Endothelial cell (in vitro differentiated cells): ENCODE measurements at regions not wholly inside any gene's neighbourhood (a gene's known extent, or its start where the extent isn't known, plus 50 kb on each side); places are given as distances from the start of the nearest gene placed in this dataset.

ENCODE experiments used
- DNase-seq: peaks from one replicate; pipeline ENCODE4 v3.0.0; 2021; ENCODE audit warnings: low spot score
- H3K27ac Mint-ChIP-seq: one replicate; pipeline ENCODE4 v1.8.0; 2021; ENCODE audit warnings: mixed read lengths, inconsistent platforms; ENCODE audit not compliant: unreplicated experiment
- H3K27me3 Mint-ChIP-seq: one replicate; pipeline ENCODE4 v1.8.0; 2021; ENCODE audit warnings: mild to moderate bottlenecking, moderate library complexity, mixed read lengths, inconsistent platforms; ENCODE audit not compliant: unreplicated experiment
- H3K36me3 Mint-ChIP-seq: one replicate; pipeline ENCODE4 v1.8.0; 2021; ENCODE audit warnings: mild to moderate bottlenecking, low read depth, mixed read lengths, inconsistent platforms; ENCODE audit not compliant: unreplicated experiment
- H3K4me1 Mint-ChIP-seq: one replicate; pipeline ENCODE4 v1.8.0; 2021; ENCODE audit warnings: mild to moderate bottlenecking, mixed read lengths, inconsistent platforms; ENCODE audit not compliant: unreplicated experiment
- H3K4me3 Mint-ChIP-seq: one replicate; pipeline ENCODE4 v1.8.0; 2021; ENCODE audit warnings: mild to moderate bottlenecking, mixed read lengths, inconsistent platforms; ENCODE audit not compliant: unreplicated experiment
- H3K9me3 Mint-ChIP-seq: one replicate; pipeline ENCODE4 v1.8.0; 2021; ENCODE audit warnings: mixed read lengths, inconsistent platforms; ENCODE audit not compliant: unreplicated experiment
- TF ChIP-seq, protein P1 (sequence below): fragments of 200-600 bp; sonication (generic); IDR thresholded peaks from one replicate; pipeline ENCODE4 v1.5.0; 2021; ENCODE audit warnings: antibody characterized with exemption; ENCODE audit not compliant: unreplicated experiment

DNA sequence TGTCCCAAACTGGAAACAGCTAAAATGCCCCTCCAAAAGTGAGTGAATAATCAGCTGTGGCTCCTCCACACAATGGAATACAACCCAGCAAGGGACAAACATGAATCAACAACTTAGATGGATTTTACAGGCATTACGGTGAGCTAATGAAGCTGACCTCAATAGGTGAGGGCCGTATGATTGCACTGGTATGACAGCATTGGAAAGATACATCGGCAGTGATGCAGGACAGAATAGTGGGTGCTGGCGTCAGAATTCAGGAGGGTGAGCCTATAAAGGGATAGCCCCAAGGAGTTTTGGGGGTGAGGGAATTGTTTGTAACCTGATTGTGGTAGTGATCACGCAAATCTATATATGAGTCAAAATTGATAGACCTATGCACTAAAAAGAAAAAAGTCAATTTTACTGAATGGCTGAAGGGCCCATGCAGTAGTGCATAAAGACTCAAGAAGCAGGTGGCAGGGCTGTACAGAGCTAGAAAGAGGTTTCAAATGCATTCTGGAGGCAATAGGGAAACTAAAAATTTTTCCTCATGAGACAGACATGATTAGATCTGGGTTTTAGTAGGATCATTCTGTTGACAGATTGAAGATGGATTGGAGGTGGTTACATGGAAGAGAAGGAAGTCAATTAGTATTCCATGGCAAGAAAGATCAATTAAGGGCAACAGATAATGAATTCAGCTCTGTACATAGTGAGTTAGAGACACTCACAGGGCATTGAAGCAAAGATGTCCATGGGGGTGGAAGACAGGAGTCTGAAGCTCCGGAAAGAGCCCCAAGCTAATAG, 90.8 kb downstream of the IRS2 start:
- DNase-seq: no peak
- peaks cover 21% of the 10 kb centered on the region for H3K4me1 Mint-ChIP-seq
- no peaks in the 10 kb centered on the region for H3K9me3 Mint-ChIP-seq
- H3K36me3 Mint-ChIP-seq: no peaks in the 10 kb centered on the region
- H3K27ac Mint-ChIP-seq: no peak overlapping the region
- no peaks in the 10 kb centered on the region for H3K27me3 Mint-ChIP-seq
- TF ChIP-seq, protein P1, sequence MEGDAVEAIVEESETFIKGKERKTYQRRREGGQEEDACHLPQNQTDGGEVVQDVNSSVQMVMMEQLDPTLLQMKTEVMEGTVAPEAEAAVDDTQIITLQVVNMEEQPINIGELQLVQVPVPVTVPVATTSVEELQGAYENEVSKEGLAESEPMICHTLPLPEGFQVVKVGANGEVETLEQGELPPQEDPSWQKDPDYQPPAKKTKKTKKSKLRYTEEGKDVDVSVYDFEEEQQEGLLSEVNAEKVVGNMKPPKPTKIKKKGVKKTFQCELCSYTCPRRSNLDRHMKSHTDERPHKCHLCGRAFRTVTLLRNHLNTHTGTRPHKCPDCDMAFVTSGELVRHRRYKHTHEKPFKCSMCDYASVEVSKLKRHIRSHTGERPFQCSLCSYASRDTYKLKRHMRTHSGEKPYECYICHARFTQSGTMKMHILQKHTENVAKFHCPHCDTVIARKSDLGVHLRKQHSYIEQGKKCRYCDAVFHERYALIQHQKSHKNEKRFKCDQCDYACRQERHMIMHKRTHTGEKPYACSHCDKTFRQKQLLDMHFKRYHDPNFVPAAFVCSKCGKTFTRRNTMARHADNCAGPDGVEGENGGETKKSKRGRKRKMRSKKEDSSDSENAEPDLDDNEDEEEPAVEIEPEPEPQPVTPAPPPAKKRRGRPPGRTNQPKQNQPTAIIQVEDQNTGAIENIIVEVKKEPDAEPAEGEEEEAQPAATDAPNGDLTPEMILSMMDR: no peak
- H3K4me3 Mint-ChIP-seq: no peak overlapping the region

DNA sequence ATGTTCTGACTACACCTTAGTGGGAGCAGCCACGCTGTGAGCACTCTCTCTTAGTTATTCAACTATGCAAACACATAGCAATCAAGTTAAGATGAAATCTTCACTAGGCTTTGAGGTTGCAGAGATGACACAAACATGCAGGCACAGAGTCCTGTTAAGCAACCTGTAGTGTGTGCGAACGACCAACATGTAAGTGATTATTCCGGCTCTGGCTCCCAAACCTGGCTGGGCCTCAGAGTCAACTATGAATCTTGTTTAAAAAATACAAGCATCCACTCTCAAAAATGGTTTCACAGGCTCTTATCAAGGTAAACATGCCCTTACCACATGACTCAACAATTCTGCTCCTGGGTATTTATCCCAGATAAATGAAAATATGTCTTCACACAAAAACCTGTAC, 91.4 kb downstream of the IRS2 start:
- no peak overlapping the region for H3K27ac Mint-ChIP-seq
- no peaks in the 10 kb centered on the region for H3K27me3 Mint-ChIP-seq
- H3K4me1 Mint-ChIP-seq: peaks cover 15% of the 10 kb centered on the region
- DNase-seq: no peak
- H3K36me3 Mint-ChIP-seq: no peaks in the 10 kb centered on the region
- H3K9me3 Mint-ChIP-seq: no peaks in the 10 kb centered on the region
- no peak overlapping the region for H3K4me3 Mint-ChIP-seq
- TF ChIP-seq, protein P1: no peak

DNA sequence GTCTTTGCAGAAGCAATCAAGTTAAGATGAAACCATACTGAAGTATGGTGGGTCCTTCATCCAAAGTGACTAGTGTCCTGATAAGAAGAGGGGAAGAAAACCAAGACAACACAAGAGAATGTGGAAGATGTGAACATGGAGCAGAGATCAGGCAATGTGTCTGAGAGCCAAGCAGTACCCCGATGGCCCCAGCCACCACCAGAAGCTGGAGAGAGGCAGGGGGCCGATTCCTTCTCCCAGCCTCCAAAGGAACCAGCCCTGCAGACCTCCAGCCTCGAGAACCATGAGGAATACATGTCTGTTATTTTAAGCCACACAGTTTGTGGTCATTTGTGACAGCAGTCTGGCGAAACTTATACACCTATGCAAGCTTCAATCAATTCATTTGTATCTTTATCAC, 93.2 kb downstream of the IRS2 start:
- Mint-ChIP-seq H3K4me3 (no peak overlapping the region), H3K27me3 (peaks cover 2% of the 10 kb centered on the region), H3K4me1 (peaks cover 11% of the 10 kb centered on the region), H3K36me3 (no peaks in the 10 kb centered on the region), H3K9me3 (no peaks in the 10 kb centered on the region), H3K27ac (no peak overlapping the region)
- TF ChIP-seq, protein P1: no peak
- no peak for DNase-seq

DNA sequence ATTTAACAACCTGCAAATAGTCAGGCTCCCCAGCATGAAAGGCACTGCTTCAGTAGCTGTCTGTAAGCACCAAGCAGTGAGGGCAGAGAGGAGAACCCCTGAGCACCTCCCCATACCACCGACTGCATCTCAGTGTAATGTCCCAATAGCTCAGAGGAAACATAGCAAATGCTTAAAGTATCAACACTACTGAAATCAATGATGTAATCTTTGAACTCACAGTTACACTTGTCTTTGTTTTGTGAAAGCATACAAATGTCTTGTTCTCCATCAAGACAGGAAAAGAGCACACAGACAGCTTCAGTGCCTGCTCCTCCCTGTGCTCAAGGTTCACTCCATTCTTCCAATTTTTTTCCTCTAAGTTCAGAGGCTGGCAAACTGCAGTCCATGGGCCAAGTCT, 94.7 kb downstream of the IRS2 start:
- Mint-ChIP-seq H3K4me1 (peaks cover 13% of the 10 kb centered on the region), H3K9me3 (no peaks in the 10 kb centered on the region), H3K27ac (no peak overlapping the region), H3K36me3 (no peaks in the 10 kb centered on the region), H3K4me3 (no peak overlapping the region), H3K27me3 (peaks cover 2% of the 10 kb centered on the region)
- TF ChIP-seq, protein P1: no peak
- no peak for DNase-seq
